SK-N-SH (cell line): ENCODE measurements at regions not wholly inside any gene's neighbourhood (a gene's known extent, or its start where the extent isn't known, plus 50 kb on each side); places are given as distances from the start of the nearest gene placed in this dataset.

Source experiments
- CTCF ChIA-PET: fragments of 300-600, 350-600 bp; formaldehyde crosslinking; extraction: SDS; loops from one replicate; lab custom pipeline; 2021; lab: Yijun Ruan, JAX
- POLR2A ChIA-PET: fragments of 350-600 bp; sonication (Branson Sonifier 250); formaldehyde crosslinking; extraction: SDS; loops from one replicate; lab custom pipeline; 2020; ENCODE audit warnings: antibody characterized with exemption, inconsistent platforms; lab: Yijun Ruan, JAX
- DNase-seq: peaks from one replicate; pipeline ENCODE4 v3.0.0; 2012
- H2AFZ ChIP-seq: fragments of 200-600 bp; sonication (generic); 2 replicates; pipeline ENCODE4 v1.8.1; 2016; ENCODE audit warnings: antibody characterized with exemption, mild to moderate bottlenecking, low read depth
- H3F3A ChIP-seq: fragments of 200-600 bp; sonication (generic); replicated peaks from 2 replicates; pipeline ENCODE3; 2016; ENCODE audit warnings: antibody characterized with exemption, mild to moderate bottlenecking; ENCODE audit not compliant: insufficient read depth
- H3K27ac ChIP-seq, 2 experiments: fragments of 200-500 bp in 1 of 2; fragments of 200-600 bp in 1 of 2; sonication (Bioruptor generic) in 1 of 2; sonication (generic), shearing (Covaris generic) in 1 of 2; 2 replicates each; pipeline versions ENCODE4 v1.5.1 to v1.6.1; 2014 to 2016; ENCODE audit warnings: low read depth in 2 of 2, inconsistent platforms in 1 of 2, low read length in 1 of 2, mild to moderate bottlenecking in 1 of 2, mixed read lengths in 1 of 2
- H3K27me3 ChIP-seq: fragments of 200-600 bp; sonication (generic), shearing (Covaris generic); 2 replicates; pipeline ENCODE4 v1.6.1; 2016; ENCODE audit warnings: mixed run types; ENCODE audit not compliant: insufficient read depth
- H3K36me3 ChIP-seq, 2 experiments: fragments of 200-500 bp in 1 of 2; fragments of 200-600 bp in 1 of 2; sonication (Bioruptor generic) in 1 of 2; sonication (generic) in 1 of 2; replicated peaks in 1 of 2; 2 replicates each; pipeline versions ENCODE3 to v1.5.1; 2014 to 2016; ENCODE audit warnings: low read length in 1 of 2, mild to moderate bottlenecking in 1 of 2; ENCODE audit not compliant: insufficient read depth in 2 of 2, control insufficient read depth in 1 of 2
- H3K4me1 ChIP-seq, 2 experiments: fragments of 200-500 bp in 1 of 2; fragments of 200-600 bp in 1 of 2; sonication (Bioruptor generic) in 1 of 2; sonication (generic), shearing (Covaris generic) in 1 of 2; 2 replicates each; pipeline versions ENCODE4 v1.5.1 to v1.6.1; 2014 to 2016; ENCODE audit warnings: low read depth in 1 of 2, low read length in 1 of 2, mixed run types in 1 of 2; ENCODE audit not compliant: insufficient read depth in 2 of 2, control insufficient read depth in 1 of 2
- H3K4me2 ChIP-seq: fragments of 200-600 bp; sonication (generic), shearing (Covaris generic); 2 replicates; pipeline ENCODE4 v1.6.1; 2017; ENCODE audit warnings: mixed run types
- H3K4me3 ChIP-seq, 2 experiments: fragments of 200-500 bp in 1 of 2; fragments of 200-600 bp in 1 of 2; sonication (Bioruptor generic) in 1 of 2; sonication (generic), shearing (Covaris generic) in 1 of 2; 2 replicates each; pipeline versions ENCODE4 v1.5.1 to v1.8.1; 2014 to 2016; ENCODE audit warnings: low read depth in 2 of 2, inconsistent platforms in 1 of 2, low read length in 1 of 2, mild to moderate bottlenecking in 1 of 2, mixed read lengths in 1 of 2, moderate library complexity in 1 of 2
- H3K79me2 ChIP-seq: fragments of 200-600 bp; sonication (generic); 2 replicates; pipeline ENCODE4 v1.8.1; 2017; ENCODE audit warnings: mild to moderate bottlenecking; ENCODE audit not compliant: insufficient read depth
- H3K9ac ChIP-seq: fragments of 200-600 bp; sonication (generic); 2 replicates; pipeline ENCODE4 v1.6.1; 2017; ENCODE audit warnings: mixed run types
- H3K9me2 ChIP-seq: fragments of 200-600 bp; sonication (generic); 2 replicates; pipeline ENCODE4 v1.6.1; 2017; ENCODE audit warnings: mixed run types
- H3K9me3 ChIP-seq: fragments of 200-600 bp; sonication (generic); 2 replicates; pipeline ENCODE4 v1.6.1; 2017; ENCODE audit warnings: mixed run types, mild to moderate bottlenecking, moderate library complexity
- H4K20me1 ChIP-seq: fragments of 200-600 bp; sonication (generic); 2 replicates; pipeline ENCODE4 v1.6.1; 2017; ENCODE audit warnings: mild to moderate bottlenecking, mixed run types; ENCODE audit not compliant: insufficient read depth
- CHD2 ChIP-seq: fragments of 150-350 bp; IDR thresholded peaks from 2 replicates; pipeline ENCODE4 v1.6.1; 2018; ENCODE audit warnings: low read length; ENCODE audit not compliant: partially characterized antibody
- EZH2phosphoT487 ChIP-seq: fragments of 200-600 bp; sonication (generic); IDR thresholded peaks from 2 replicates; pipeline ENCODE4 v1.6.1; 2017; ENCODE audit warnings: low read depth, mixed run types, mild to moderate bottlenecking, antibody characterized with exemption, moderate library complexity, borderline replicate concordance
- FOXJ3 ChIP-seq: sonication (generic); formaldehyde crosslinking; IDR thresholded peaks from 2 replicates; pipeline ENCODE4 v1.5.1; 2020; ENCODE audit warnings: mild to moderate bottlenecking, missing genetic modification reagents
- GABPA ChIP-seq: IDR thresholded peaks from 2 replicates; pipeline ENCODE4 v1.4.0; 2012; ENCODE audit warnings: low read depth, mild to moderate bottlenecking
- IRF3 ChIP-seq: fragments of 150-350 bp; IDR thresholded peaks from 2 replicates; pipeline ENCODE4 v1.6.1; 2016; ENCODE audit warnings: mild to moderate bottlenecking, low read depth, low read length
- JUND ChIP-seq: IDR thresholded peaks from 2 replicates; pipeline ENCODE4 v1.4.0; 2012
- MEF2A ChIP-seq: IDR thresholded peaks from 2 replicates; pipeline ENCODE4 v1.4.0; 2012; ENCODE audit warnings: low read depth, borderline replicate concordance
- PBX3 ChIP-seq: IDR thresholded peaks from 2 replicates; pipeline ENCODE4; 2012
- RFX5 ChIP-seq: IDR thresholded peaks from 2 replicates; pipeline ENCODE4 v1.6.1; 2012; ENCODE audit warnings: mild to moderate bottlenecking, improper control_type of control experiment, low read length
- TAF1 ChIP-seq: IDR thresholded peaks from 2 replicates; pipeline ENCODE4 v1.6.1; 2012; ENCODE audit warnings: low read depth, mild to moderate bottlenecking, low read length, moderate library complexity, borderline replicate concordance
- TCF12 ChIP-seq: IDR thresholded peaks from 2 replicates; pipeline ENCODE4 v1.4.0; 2012
- TEAD4 ChIP-seq: IDR thresholded peaks from 2 replicates; pipeline ENCODE4 v1.4.0; 2012; ENCODE audit warnings: mild to moderate bottlenecking, borderline replicate concordance; ENCODE audit not compliant: insufficient read depth
- USF1 ChIP-seq: IDR thresholded peaks from 2 replicates; pipeline ENCODE4 v1.4.0; 2012; ENCODE audit warnings: low read depth, borderline replicate concordance
- YY1 ChIP-seq: IDR thresholded peaks from 2 replicates; pipeline ENCODE4 v1.4.0; 2012; ENCODE audit warnings: low read depth, mild to moderate bottlenecking
- WGBS: methylation state at CpG from one replicate; pipeline ENCODE4 v1.1.6; 2017; ENCODE audit warnings: low lambda C conversion rate; 5-methylcytosine and 5-hydroxymethylcytosine counted together

- Histone ChIP-seq H3K36me3 (no peaks in the 10 kb centered on the region), H3K4me1 (peaks cover 0 to 23% of the 10 kb centered on the region in 2 experiments; a peak in 2 of 4 replicates), H3K9me2 (no peaks in the 10 kb centered on the region), H3K9ac (no peak overlapping the region; the same call in 1 of the 2 replicates), H3K4me2 (peak overlapping the region; percentile 80), H3K9me3 (no peaks in the 10 kb centered on the region), H3F3A (peaks cover 14% of the 10 kb centered on the region), H3K79me2 (no peaks in the 10 kb centered on the region), H2AFZ (peak overlapping the region; percentile 84), H3K27ac (peak overlapping the region in 1 of 2 experiments; percentile 2; a peak in 1 of 4 replicates), H3K27me3 (peaks cover 85% of the 10 kb centered on the region), H4K20me1 (no peaks in the 10 kb centered on the region), H3K4me3 (peak overlapping the region; percentile 50 to 66)
- CTCF ChIA-PET: interaction anchor here (0.7 to 18.4 kb wide), 16 partner anchors 10 to 806 kb away, joined by 3 to 432 read pairs (median 10); no protein-coding TSS in a partner anchor
- 11% methylated on average over 22 of the region's 22 CpGs for WGBS
- TF ChIP-seq USF1: peak; percentile 7; the same call in 1 of the 2 replicates
- TF ChIP-seq TCF12: peak; percentile 6; the same call in 1 of the 2 replicates
- no peak for TF ChIP-seq JUND
- no peak for TF ChIP-seq RFX5
- no peak for TF ChIP-seq YY1
- TF ChIP-seq EZH2phosphoT487: peak; percentile 96; the same call in 1 of the 2 replicates
- TF ChIP-seq, all 33 proteins: peak for 3
- DNase-seq: no peak
- POLR2A ChIA-PET: interaction anchor here (0.5 kb wide), 1 partner anchor 305 kb away, joined by 4 read pairs; no protein-coding TSS in a partner anchor
Measured at GRCh38 chr7:25855854-25856782, 295.9 kb upstream of the NFE2L3 start.

GRCh38 chr7:25857376-25858067 lies 294.5 kb upstream of the NFE2L3 start:
- Histone ChIP-seq H3K27me3 (peaks cover 80% of the 10 kb centered on the region), H2AFZ (peak overlapping the region; percentile 84; the same call in 1 of the 2 replicates), H3K4me1 (peaks cover 0 to 21% of the 10 kb centered on the region in 2 experiments; a peak in 2 of 4 replicates), H3K4me2 (peak overlapping the region; percentile 80), H4K20me1 (no peaks in the 10 kb centered on the region), H3K9me3 (no peaks in the 10 kb centered on the region), H3F3A (peaks cover 24% of the 10 kb centered on the region), H3K9ac (no peak overlapping the region), H3K9me2 (no peaks in the 10 kb centered on the region), H3K79me2 (no peaks in the 10 kb centered on the region), H3K4me3 (peak overlapping the region; percentile 50 to 66), H3K27ac (peak overlapping the region in 1 of 2 experiments; percentile 58; a peak in 1 of 4 replicates), H3K36me3 (no peaks in the 10 kb centered on the region)
- DNase-seq: peak; percentile 36
- POLR2A ChIA-PET: no interaction called here
- TF ChIP-seq TCF12 (no peak), GABPA (no peak), FOXJ3 (CRISPR knock-in tag) (no peak), YY1 (no peak), TAF1 (no peak), PBX3 (no peak), CHD2 (no peak), TEAD4 (no peak), MEF2A (no peak), IRF3 (no peak)
- 20% methylated on average over 21 of the region's 21 CpGs for WGBS
- CTCF ChIA-PET: interaction anchor here (0.9 to 18.4 kb wide), 6 partner anchors 35 to 597 kb away, joined by 3 to 432 read pairs (median 16); no protein-coding TSS in a partner anchor
